Neural progenitor cell (in vitro differentiated cells): ENCODE measurements at regions not wholly inside any gene's neighbourhood (a gene's known extent, or its start where the extent isn't known, plus 50 kb on each side); places are given as distances from the start of the nearest gene placed in this dataset.

Experiments used
- CTCF ChIP-seq: fragments of 200-600 bp; sonication (generic); IDR thresholded peaks from 2 replicates; pipeline ENCODE4 v1.5.1; 2017; ENCODE audit warnings: antibody characterized with exemption, mild to moderate bottlenecking
- EZH2 ChIP-seq: fragments of 200-600 bp; sonication (generic); IDR thresholded peaks from 2 replicates; pipeline ENCODE4 v1.6.1; 2017; ENCODE audit warnings: antibody characterized with exemption, mild to moderate bottlenecking, moderate library complexity
- EZH2phosphoT487 ChIP-seq: fragments of 200-600 bp; sonication (generic); IDR thresholded peaks from 2 replicates; pipeline ENCODE4 v1.6.1; 2017; ENCODE audit warnings: antibody characterized with exemption

- TF ChIP-seq CTCF (no peak), EZH2 (no peak), EZH2phosphoT487 (no peak)
Measured at GRCh38 chr1:183753464-183753891, 51.4 kb upstream of the RGL1 start.
